ENCODE measurements at regions not wholly inside any gene's neighbourhood (a gene's known extent, or its start where the extent isn't known, plus 50 kb on each side); places are given as distances from the start of the nearest gene placed in this dataset.
"Not testable (repeated sequence)": the region's sequence is repeated elsewhere in the genome, so short reads cannot be mapped to it uniquely, and the experiment has no call there.

GRCh38 chr7:29657288-29657687 lies 93.7 kb downstream of the PRR15 start:
- Histone ChIP-seq H3K27me3 (ENCODE audit: control insufficient read depth, insufficient read depth, low read length) (no peaks in the 10 kb centered on the region), H3K4me1 (ENCODE audit: control insufficient read depth in 2 of 3, insufficient read depth in 2 of 3, low read depth in 1 of 3, low read length in 3 of 3) (no peaks in the 10 kb centered on the region), H3K27ac (ENCODE audit: low read depth in 2 of 2, low read length in 2 of 2) (no peak overlapping the region), H3K9me3 (ENCODE audit: control insufficient read depth in 2 of 3, insufficient read depth in 1 of 3, low read length in 3 of 3) (no peaks in the 10 kb centered on the region), H3K4me3 (ENCODE audit: low read length in 3 of 3) (no peak overlapping the region), H3K9ac (ENCODE audit: low read length in 3 of 3) (no peak overlapping the region), H3K36me3 (ENCODE audit: control insufficient read depth in 2 of 3, insufficient read depth in 3 of 3, low read length in 3 of 3) (no peaks in the 10 kb centered on the region)
- peak; percentile 76 for FAIRE-seq
- no peak for TF ChIP-seq CTCF (IDR thresholded peaks at IDR 0.05; ENCODE audit: borderline replicate concordance, extremely low read depth, insufficient read depth)
- intact Hi-C loops (cut with DNase I): no loop called here
- no peak for DNase-seq

- Histone ChIP-seq H3K4me1 (ENCODE audit: control insufficient read depth in 2 of 3, insufficient read depth in 2 of 3, low read depth in 1 of 3, low read length in 3 of 3) (no peaks in the 10 kb centered on the region), H3K36me3 (ENCODE audit: control insufficient read depth in 2 of 3, insufficient read depth in 3 of 3, low read length in 3 of 3) (no peaks in the 10 kb centered on the region), H3K9me3 (ENCODE audit: control insufficient read depth in 2 of 3, insufficient read depth in 1 of 3, low read length in 3 of 3) (no peaks in the 10 kb centered on the region), H3K9ac (ENCODE audit: low read length in 3 of 3) (no peak overlapping the region), H3K27ac (ENCODE audit: low read depth in 2 of 2, low read length in 2 of 2) (no peak overlapping the region), H3K4me3 (ENCODE audit: low read length in 3 of 3) (no peak overlapping the region), H3K27me3 (ENCODE audit: control insufficient read depth, insufficient read depth, low read length) (no peaks in the 10 kb centered on the region)
- DNase-seq (no peak), FAIRE-seq (no peak)
- no peak for TF ChIP-seq CTCF (IDR thresholded peaks at IDR 0.05; ENCODE audit: borderline replicate concordance, extremely low read depth, insufficient read depth)
- intact Hi-C loops (cut with DNase I): no loop called here
These were observed 94.2 kb downstream of the PRR15 start for GRCh38 chr7:29657856-29658255.

DNA sequence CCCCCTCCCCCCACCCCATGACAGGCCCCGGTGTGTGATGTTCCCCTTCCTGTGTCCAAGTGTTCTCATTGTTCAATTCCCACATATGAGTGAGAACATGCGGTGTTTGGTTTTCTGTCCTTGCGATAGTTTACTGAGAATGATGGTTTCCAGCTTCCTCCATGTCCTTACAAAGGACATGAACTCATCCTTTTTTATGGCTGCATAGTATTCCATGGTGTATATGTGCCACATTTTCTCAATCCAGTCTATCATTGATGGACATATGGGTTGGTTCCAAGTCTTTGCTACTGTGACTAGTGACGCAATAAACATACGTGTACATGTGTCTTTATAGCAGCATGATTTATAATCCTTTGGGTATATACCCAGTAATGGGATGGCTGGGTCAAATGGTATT lies 95.6 kb downstream of the PRR15 start:
- H3K9ac ChIP-seq (ENCODE audit: low read length in 3 of 3); DNase-seq; H3K9me3 ChIP-seq (ENCODE audit: control insufficient read depth in 2 of 3, insufficient read depth in 1 of 3, low read length in 3 of 3); H3K27ac ChIP-seq (ENCODE audit: low read depth in 2 of 2, low read length in 2 of 2); H3K4me3 ChIP-seq (ENCODE audit: low read length in 3 of 3); H3K4me1 ChIP-seq (ENCODE audit: control insufficient read depth in 2 of 3, insufficient read depth in 2 of 3, low read depth in 1 of 3, low read length in 3 of 3); intact Hi-C loops (cut with DNase I); H3K36me3 ChIP-seq (ENCODE audit: control insufficient read depth in 2 of 3, insufficient read depth in 3 of 3, low read length in 3 of 3); H3K27me3 ChIP-seq (ENCODE audit: control insufficient read depth, insufficient read depth, low read length); FAIRE-seq: not testable (repeated sequence)

- FAIRE-seq; H3K4me1 ChIP-seq (ENCODE audit: control insufficient read depth in 2 of 3, insufficient read depth in 2 of 3, low read depth in 1 of 3, low read length in 3 of 3); H3K4me3 ChIP-seq (ENCODE audit: low read length in 3 of 3); H3K27ac ChIP-seq (ENCODE audit: low read depth in 2 of 2, low read length in 2 of 2); DNase-seq; H3K9me3 ChIP-seq (ENCODE audit: control insufficient read depth in 2 of 3, insufficient read depth in 1 of 3, low read length in 3 of 3); H3K36me3 ChIP-seq (ENCODE audit: control insufficient read depth in 2 of 3, insufficient read depth in 3 of 3, low read length in 3 of 3); H3K27me3 ChIP-seq (ENCODE audit: control insufficient read depth, insufficient read depth, low read length); H3K9ac ChIP-seq (ENCODE audit: low read length in 3 of 3); intact Hi-C loops (cut with DNase I): not testable (repeated sequence)
These were observed 99.3 kb downstream of the PRR15 start for GRCh38 chr7:29662899-29663298.

DNA sequence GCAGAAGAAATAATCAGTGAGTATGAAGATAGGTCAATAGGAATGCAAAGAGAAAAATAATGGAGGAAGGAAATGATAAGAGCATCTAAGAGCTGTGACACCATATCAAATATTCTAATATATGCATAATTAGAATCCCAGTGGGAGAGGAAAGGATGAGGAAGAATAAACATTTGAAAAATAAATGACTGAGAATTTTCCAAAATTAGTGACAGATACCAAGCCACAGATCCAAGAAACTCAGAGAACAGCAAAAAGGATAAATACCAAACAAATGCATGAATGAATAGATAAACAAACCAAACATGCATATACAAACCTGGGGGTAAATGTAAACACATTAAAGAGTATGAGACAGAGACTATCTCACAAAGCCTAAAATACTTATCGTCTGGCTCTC lies 101.4 kb downstream of the PRR15 start:
- DNase-seq; H3K36me3 ChIP-seq (ENCODE audit: control insufficient read depth in 2 of 3, insufficient read depth in 3 of 3, low read length in 3 of 3); intact Hi-C loops (cut with DNase I); FAIRE-seq; H3K27ac ChIP-seq (ENCODE audit: low read depth in 2 of 2, low read length in 2 of 2); H3K9ac ChIP-seq (ENCODE audit: low read length in 3 of 3); H3K4me1 ChIP-seq (ENCODE audit: control insufficient read depth in 2 of 3, insufficient read depth in 2 of 3, low read depth in 1 of 3, low read length in 3 of 3); H3K4me3 ChIP-seq (ENCODE audit: low read length in 3 of 3); H3K27me3 ChIP-seq (ENCODE audit: control insufficient read depth, insufficient read depth, low read length); H3K9me3 ChIP-seq (ENCODE audit: control insufficient read depth in 2 of 3, insufficient read depth in 1 of 3, low read length in 3 of 3): not testable (repeated sequence)

DNA sequence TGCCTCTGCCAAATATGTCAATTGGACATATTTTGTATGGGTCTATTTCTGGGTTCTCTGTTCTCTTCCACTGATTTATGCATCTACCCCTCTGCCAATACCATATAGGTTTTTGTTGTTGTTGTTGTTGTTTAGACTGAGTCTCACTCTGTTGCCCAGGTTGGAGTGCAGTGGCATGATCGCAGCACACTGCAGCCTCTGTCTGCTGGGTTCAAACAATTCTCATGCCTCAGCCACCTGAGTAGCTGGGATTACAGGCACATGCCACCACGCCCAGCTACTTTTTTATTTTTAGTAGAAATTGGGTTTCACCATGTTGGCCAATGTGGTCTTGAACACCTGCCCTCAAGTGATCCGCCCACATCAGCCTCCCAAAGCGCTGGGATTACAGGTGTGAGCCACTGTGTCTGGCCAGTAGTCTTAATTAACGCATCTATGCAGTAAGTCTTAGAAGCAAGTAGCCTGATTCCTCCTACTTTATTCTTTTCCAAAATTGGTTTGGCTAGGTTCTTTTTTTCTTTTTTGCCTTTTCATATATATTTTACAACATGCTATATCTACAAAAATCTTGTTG lies 103.5 kb downstream of the PRR15 start:
- H3K4me1 ChIP-seq (ENCODE audit: control insufficient read depth in 2 of 3, insufficient read depth in 2 of 3, low read depth in 1 of 3, low read length in 3 of 3); DNase-seq; FAIRE-seq; H3K36me3 ChIP-seq (ENCODE audit: control insufficient read depth in 2 of 3, insufficient read depth in 3 of 3, low read length in 3 of 3); H3K27ac ChIP-seq (ENCODE audit: low read depth in 2 of 2, low read length in 2 of 2); H3K9me3 ChIP-seq (ENCODE audit: control insufficient read depth in 2 of 3, insufficient read depth in 1 of 3, low read length in 3 of 3); H3K4me3 ChIP-seq (ENCODE audit: low read length in 3 of 3); intact Hi-C loops (cut with DNase I); H3K27me3 ChIP-seq (ENCODE audit: control insufficient read depth, insufficient read depth, low read length); H3K9ac ChIP-seq (ENCODE audit: low read length in 3 of 3): not testable (repeated sequence)

DNA sequence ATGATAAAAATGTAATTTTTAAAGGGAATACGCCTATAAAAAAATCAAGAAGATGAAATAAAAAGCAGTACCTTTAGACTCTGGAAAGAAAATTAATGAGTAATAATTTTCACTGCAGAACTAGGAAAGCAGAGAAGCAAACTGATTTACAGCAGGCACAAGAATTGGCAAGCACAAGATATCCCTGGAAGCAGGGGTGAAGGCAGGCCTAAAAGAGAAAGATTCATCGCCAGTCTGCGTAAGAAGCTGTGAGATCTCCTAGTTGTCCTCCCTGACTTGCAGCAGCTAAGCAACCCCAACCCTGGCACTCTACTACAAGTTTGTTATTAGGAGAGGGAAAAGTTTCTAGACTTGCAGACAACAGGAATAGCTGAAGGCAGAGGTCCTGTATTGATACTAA lies 107.7 kb downstream of the PRR15 start:
- DNase-seq; H3K4me3 ChIP-seq (ENCODE audit: low read length in 3 of 3); H3K27me3 ChIP-seq (ENCODE audit: control insufficient read depth, insufficient read depth, low read length); H3K4me1 ChIP-seq (ENCODE audit: control insufficient read depth in 2 of 3, insufficient read depth in 2 of 3, low read depth in 1 of 3, low read length in 3 of 3); H3K9me3 ChIP-seq (ENCODE audit: control insufficient read depth in 2 of 3, insufficient read depth in 1 of 3, low read length in 3 of 3); H3K36me3 ChIP-seq (ENCODE audit: control insufficient read depth in 2 of 3, insufficient read depth in 3 of 3, low read length in 3 of 3); FAIRE-seq; H3K9ac ChIP-seq (ENCODE audit: low read length in 3 of 3); intact Hi-C loops (cut with DNase I); H3K27ac ChIP-seq (ENCODE audit: low read depth in 2 of 2, low read length in 2 of 2): not testable (repeated sequence)
